ENCODE measurements at regions not wholly inside any gene's neighbourhood (a gene's known extent, or its start where the extent isn't known, plus 50 kb on each side); places are given as distances from the start of the nearest gene placed in this dataset.

- Histone ChIP-seq H3K4me3 (no peak overlapping the region), H3K27me3 (replicated peaks in 1 of 2; ENCODE audit: control insufficient read depth in 2 of 2, insufficient read depth in 2 of 2, low read length in 1 of 2) (peaks cover 0 to 4% of the 10 kb centered on the region in 2 experiments), H3K9me3 (replicated peaks; ENCODE audit: control insufficient read depth, insufficient read depth, low read length) (no peaks in the 10 kb centered on the region), H3K4me2 (ENCODE audit: control insufficient read depth, insufficient read depth) (no peak overlapping the region), H4K20me1 (ENCODE audit: control insufficient read depth, insufficient read depth) (no peaks in the 10 kb centered on the region), H3K9ac (ENCODE audit: control insufficient read depth, insufficient read depth, low read length) (no peak overlapping the region), H3K36me3 (ENCODE audit: control insufficient read depth in 2 of 2, insufficient read depth in 2 of 2, low read length in 1 of 2) (no peaks in the 10 kb centered on the region), H3K79me2 (ENCODE audit: control insufficient read depth, insufficient read depth, low read length) (no peaks in the 10 kb centered on the region), H3K27ac (ENCODE audit: control insufficient read depth, insufficient read depth) (no peak overlapping the region), H2AFZ (ENCODE audit: control insufficient read depth, low read depth, low read length) (no peak overlapping the region), H3K4me1 (ENCODE audit: control insufficient read depth, insufficient read depth, low read length) (no peaks in the 10 kb centered on the region)
- no peak for TF ChIP-seq TAF1 (IDR thresholded peaks at IDR 0.05; ENCODE audit: borderline replicate concordance, low read depth, low read length)
- no peak for TF ChIP-seq RELB (IDR thresholded peaks at IDR 0.05; ENCODE audit: low read depth)
- no peak for TF ChIP-seq ZNF217 (IDR thresholded peaks at IDR 0.05)
- TF ChIP-seq PRDM15 (CRISPR knock-in tag; IDR thresholded peaks at IDR 0.05), result no peak
- no peak for TF ChIP-seq RFX5 (IDR thresholded peaks at IDR 0.05; ENCODE audit: low read depth, low read length)
- TF ChIP-seq NBN (IDR thresholded peaks at IDR 0.05), result no peak
- no peak for TF ChIP-seq NFYB (IDR thresholded peaks at IDR 0.05; ENCODE audit: insufficient read depth, low read depth, low read length)
- no peak for TF ChIP-seq EGR1 (IDR thresholded peaks at IDR 0.05; ENCODE audit: borderline replicate concordance in 1 of 2, low read depth in 2 of 2, low read length in 2 of 2)
- TF ChIP-seq ZNF274 (IDR thresholded peaks at IDR 0.05; ENCODE audit: insufficient read depth, insufficient read length), result no peak
- TF ChIP-seq FOXM1 (IDR thresholded peaks at IDR 0.05; ENCODE audit: low read depth, low read length), result no peak
- no peak for TF ChIP-seq REST (IDR thresholded peaks at IDR 0.05; ENCODE audit: low read depth, low read length)
- no peak for TF ChIP-seq BCL3 (IDR thresholded peaks at IDR 0.05; ENCODE audit: borderline replicate concordance, insufficient read depth, low read depth, low read length, poor library complexity, severe bottlenecking)
- WGBS (ENCODE audit: insufficient coverage, insufficient replicate concordance, low lambda C conversion rate, missing lambda C conversion rate), result 21% methylated on average over 8 of the region's 8 CpGs
- ATAC-seq, result no peak
- CTCF ChIA-PET, result no interaction called here
- DNase-seq (ENCODE audit: low read depth, low spot score), result no peak
- RAD21 ChIA-PET (ENCODE audit: unreplicated experiment), result no interaction called here
- in situ Hi-C loops (cut with MboI) (no loop called here), intact Hi-C loops (cut with micrococcal nuclease; ENCODE audit: unreplicated experiment) (no loop called here)
- POLR2A ChIA-PET, result no interaction called here
- BruUV-seq (replicated peaks), result no TSS peak
- SMC1A ChIA-PET (ENCODE audit: uncharacterized antibody, unreplicated experiment), result interaction anchor here (0.8 kb wide), 1 partner anchor 17 kb away, joined by 3 read pairs; no protein-coding TSS in a partner anchor
- no peak for FAIRE-seq
These were observed 173.5 kb downstream of the TRIM29 start for GRCh38 chr11:119964136-119965025.
